ENCODE measurements at regions not wholly inside any gene's neighbourhood (a gene's known extent, or its start where the extent isn't known, plus 50 kb on each side); places are given as distances from the start of the nearest gene placed in this dataset.

GRCh38 chr3:128569756-128570155 is 76.8 kb upstream of the GATA2 start:
- no peak for DNase-seq

GRCh38 chr3:128568602-128569490 is 75.8 kb upstream of the GATA2 start:
- no peak for DNase-seq

GRCh38 chr3:128567705-128568356 is 74.8 kb upstream of the GATA2 start:
- DNase-seq: no peak

- no peak for DNase-seq
Measured at GRCh38 chr3:128567141-128567540, 74.1 kb upstream of the GATA2 start.

GRCh38 chr3:128563439-128563838 is 70.4 kb upstream of the GATA2 start:
- no peak for DNase-seq

GRCh38 chr3:128561504-128561903 is 68.5 kb upstream of the GATA2 start:
- no peak for DNase-seq

GRCh38 chr3:128560768-128561167 is 67.8 kb upstream of the GATA2 start:
- no peak for DNase-seq

- peak in 1 of 2 donors; percentile 24 for DNase-seq
Measured at GRCh38 chr3:128559486-128560225, 66.7 kb upstream of the GATA2 start.

- DNase-seq: no peak
Measured at GRCh38 chr3:128557531-128558280, 64.7 kb upstream of the GATA2 start.

GRCh38 chr3:128556907-128557306 is 63.9 kb upstream of the GATA2 start:
- DNase-seq: no peak

- DNase-seq: no peak
Measured at GRCh38 chr3:128556384-128556783, 63.4 kb upstream of the GATA2 start.

- no peak for DNase-seq
Measured at GRCh38 chr3:128555841-128556240, 62.8 kb upstream of the GATA2 start.

- DNase-seq: no peak
Measured at GRCh38 chr3:128555098-128555825, 62.3 kb upstream of the GATA2 start.

- DNase-seq: no peak
Measured at GRCh38 chr3:128554465-128555097, 61.6 kb upstream of the GATA2 start.

- DNase-seq: no peak
Measured at GRCh38 chr3:128554100-128554464, 61.1 kb upstream of the GATA2 start.

GRCh38 chr3:128553560-128553959 is 60.6 kb upstream of the GATA2 start:
- DNase-seq: no peak

- DNase-seq: no peak
Measured at GRCh38 chr3:128551867-128552266, 58.9 kb upstream of the GATA2 start.

- DNase-seq: no peak
Measured at GRCh38 chr3:128551451-128551850, 58.5 kb upstream of the GATA2 start.

- DNase-seq: no peak
Measured at GRCh38 chr3:128550471-128551126, 57.6 kb upstream of the GATA2 start.

- no peak for DNase-seq
Measured at GRCh38 chr3:128550113-128550440, 57.1 kb upstream of the GATA2 start.
